ENCODE measurements at regions not wholly inside any gene's neighbourhood (a gene's known extent, or its start where the extent isn't known, plus 50 kb on each side); places are given as distances from the start of the nearest gene placed in this dataset.

- no peak overlapping the region for H4K91ac ChIP-seq (ENCODE audit: insufficient read length, low read depth, low read length)
- no peaks in the 10 kb centered on the region for H3K27me3 ChIP-seq (ENCODE audit: insufficient read depth, low read length)
- H4K20me1 ChIP-seq (ENCODE audit: control insufficient read depth, insufficient read depth, insufficient read length), result no peaks in the 10 kb centered on the region
- no peak overlapping the region for H3K27ac ChIP-seq (ENCODE audit: insufficient read length, low read depth, low read length)
- H2BK20ac ChIP-seq (ENCODE audit: low read depth, low read length, poor library complexity, severe bottlenecking), result no peak overlapping the region
- H3K9ac ChIP-seq (ENCODE audit: extremely low read depth, insufficient read length, low read length), result no peak overlapping the region
- Mint-ChIP-seq H3K4me1 (peaks cover 6 to 7% of the 10 kb centered on the region in 2 experiments), H3K36me3 (ENCODE audit: insufficient read depth in 1 of 3, low read depth in 3 of 3) (peaks cover 0 to 4% (median 0%) of the 10 kb centered on the region in 3 experiments; a peak in 2 of 7 replicates), H3K27ac (no peak overlapping the region), H3K27me3 (ENCODE audit: low read depth) (no peaks in the 10 kb centered on the region; the same call in 1 of the 2 replicates), H3K9me3 (peaks cover 0 to 3% of the 10 kb centered on the region in 2 experiments; a peak in 3 of 5 replicates), H3K4me3 (no peak overlapping the region)
- no CpG with 5 or more reads among the region's 2 CpGs for whole genome bisulfite sequencing (ENCODE audit: extremely low coverage, insufficient read length, low lambda C conversion rate)
- H2BK5ac ChIP-seq (ENCODE audit: insufficient read length, low read length), result no peak overlapping the region
- no peak overlapping the region for H4K5ac ChIP-seq (ENCODE audit: insufficient read length, low read depth, low read length)
- no peak overlapping the region for H3T11ph ChIP-seq (ENCODE audit: low read length)
- no peak overlapping the region for H3K23ac ChIP-seq (ENCODE audit: insufficient read length, low read depth, low read length)
- H2AK5ac ChIP-seq (ENCODE audit: insufficient read length, low read length), result no peak overlapping the region
- no peak overlapping the region for H2AFZ ChIP-seq (ENCODE audit: low read length)
- no peaks in the 10 kb centered on the region for H3K79me1 ChIP-seq (ENCODE audit: insufficient read depth, low read depth, low read length, poor library complexity, severe bottlenecking)
- H3K56ac ChIP-seq (ENCODE audit: insufficient read length, low read depth, low read length), result no peak overlapping the region
- no peak overlapping the region for H2BK12ac ChIP-seq (ENCODE audit: insufficient read length, low read depth, low read length)
- H3K4me1 ChIP-seq (ENCODE audit: insufficient read depth, low read length), result no peaks in the 10 kb centered on the region
- no peak overlapping the region for H3K18ac ChIP-seq (ENCODE audit: insufficient read length, low read depth, low read length)
- no peak overlapping the region for H3K14ac ChIP-seq (ENCODE audit: insufficient read depth, low read length)
- H3K79me2 ChIP-seq (ENCODE audit: insufficient read depth, low read length), result no peaks in the 10 kb centered on the region
- H3K23me2 ChIP-seq (ENCODE audit: insufficient read length, low read depth, low read length, poor library complexity, severe bottlenecking), result no peaks in the 10 kb centered on the region
- no peak overlapping the region for H3K4me2 ChIP-seq (ENCODE audit: insufficient read depth, insufficient read length, low read length)
- H4K8ac ChIP-seq (replicated peaks; ENCODE audit: insufficient read length, low read depth, low read length), result no peak overlapping the region
- no peak for TF ChIP-seq CTCF (conservative IDR thresholded peaks at IDR 0.05)
- H3K9me3 ChIP-seq (ENCODE audit: control insufficient read depth, low read depth, low read length), result no peaks in the 10 kb centered on the region
- no peak overlapping the region for H2BK15ac ChIP-seq (ENCODE audit: low read depth, low read length)
- no peak for DNase-seq
- H2BK120ac ChIP-seq (ENCODE audit: low read depth, low read length, poor library complexity, severe bottlenecking), result no peak overlapping the region
- no peak overlapping the region for H3K4ac ChIP-seq (ENCODE audit: low read depth, low read length)
Measured at GRCh38 chr18:51726614-51727013, 529.1 kb upstream of the MEX3C start.
